ENCODE measurements at regions not wholly inside any gene's neighbourhood (a gene's known extent, or its start where the extent isn't known, plus 50 kb on each side); places are given as distances from the start of the nearest gene placed in this dataset.
"Not testable (repeated sequence)": the region's sequence is repeated elsewhere in the genome, so short reads cannot be mapped to it uniquely, and the experiment has no call there.

DNA sequence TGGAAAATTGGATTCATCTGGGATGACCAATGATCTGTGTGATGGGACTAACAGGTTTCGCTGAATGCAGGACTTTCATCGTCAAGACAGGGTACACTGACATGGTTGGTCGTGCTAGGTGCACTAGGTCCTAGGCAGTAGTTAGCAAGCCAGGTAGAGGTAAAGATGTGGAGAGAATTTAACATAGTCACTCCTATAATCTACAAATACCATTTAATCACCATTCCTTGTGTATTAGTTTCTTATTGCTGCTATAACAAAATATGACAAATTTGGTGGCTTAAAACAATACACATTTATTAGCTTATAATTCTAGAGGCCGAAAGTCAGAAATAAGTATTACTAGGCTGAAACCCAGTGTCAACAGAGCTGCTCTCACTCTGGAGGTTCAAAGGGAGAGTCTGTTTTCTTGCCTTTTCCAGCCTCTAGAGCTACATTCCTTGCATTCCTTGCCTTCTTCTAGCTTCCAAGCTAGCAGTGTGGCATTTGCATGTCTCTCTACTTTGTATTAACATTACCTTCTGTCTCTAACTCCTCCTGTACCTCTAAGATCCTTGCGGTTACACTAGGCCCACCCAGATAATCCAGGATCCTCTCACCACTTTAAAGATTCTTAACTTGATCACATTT, 98.7 kb upstream of the GRIA3 start:
- no peak for DNase-seq (ENCODE audit: low spot score)

- no peak for DNase-seq (ENCODE audit: low spot score)
Measured at GRCh38 chrX:123086768-123087167, 97.3 kb upstream of the GRIA3 start.

DNA sequence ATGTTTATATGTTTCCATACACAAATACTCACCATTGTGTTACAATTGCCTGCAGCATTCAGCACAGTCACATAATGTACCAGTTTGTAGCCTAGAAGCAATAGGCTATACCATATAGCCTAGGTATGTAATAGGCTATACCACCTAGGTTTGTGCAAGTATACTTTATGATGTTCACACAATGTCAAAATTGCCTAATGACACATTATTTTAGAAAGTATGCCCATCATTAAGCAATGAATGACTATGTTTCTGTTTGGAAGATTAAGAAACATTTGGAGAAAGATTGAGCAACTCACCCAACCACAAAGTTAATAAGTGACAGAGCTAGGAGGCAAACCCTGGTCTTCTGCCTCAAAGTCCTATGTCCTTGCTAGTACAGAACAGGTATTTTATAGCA, 96.8 kb upstream of the GRIA3 start:
- peak; percentile 23 for DNase-seq (ENCODE audit: low spot score)

DNA sequence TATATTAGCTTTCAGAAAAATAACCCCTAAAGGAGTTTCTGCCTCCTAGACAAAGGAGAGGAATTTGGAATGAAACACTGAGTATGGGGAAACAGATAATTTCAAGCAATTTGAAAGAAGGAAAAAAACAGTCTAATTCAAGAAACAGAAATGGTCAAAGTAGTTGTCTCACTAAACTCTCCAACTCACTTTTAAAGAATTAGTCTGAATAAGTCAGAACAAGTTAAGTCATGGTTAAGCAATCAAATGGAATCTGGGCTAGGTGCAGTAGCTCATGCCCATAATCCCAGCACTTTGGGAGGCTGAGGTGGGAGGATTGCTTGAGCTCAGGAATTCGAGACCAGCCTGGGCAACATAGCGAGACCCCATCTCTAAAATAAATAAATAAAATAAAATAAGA, 95.7 kb upstream of the GRIA3 start:
- peak; percentile 8 for DNase-seq (ENCODE audit: low spot score)

DNA sequence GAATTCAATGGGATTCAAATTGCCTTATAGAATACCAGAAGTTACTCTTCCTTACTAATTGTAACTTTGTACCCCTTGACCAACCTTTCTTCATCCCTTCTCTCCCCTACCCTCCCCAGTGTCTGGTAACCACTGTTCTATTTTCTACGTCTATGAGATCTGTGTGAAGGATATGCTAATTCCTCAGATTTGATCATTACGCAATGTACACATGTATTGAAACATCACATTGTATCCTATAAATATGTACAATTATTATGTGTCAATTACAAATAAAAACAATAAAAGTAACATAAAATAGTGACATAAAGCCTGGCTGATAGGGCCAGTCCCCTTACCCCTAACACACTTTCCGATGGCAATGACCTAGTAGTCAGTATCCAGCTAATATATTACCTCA, 95.1 kb upstream of the GRIA3 start:
- DNase-seq (ENCODE audit: low spot score) = no peak

DNA sequence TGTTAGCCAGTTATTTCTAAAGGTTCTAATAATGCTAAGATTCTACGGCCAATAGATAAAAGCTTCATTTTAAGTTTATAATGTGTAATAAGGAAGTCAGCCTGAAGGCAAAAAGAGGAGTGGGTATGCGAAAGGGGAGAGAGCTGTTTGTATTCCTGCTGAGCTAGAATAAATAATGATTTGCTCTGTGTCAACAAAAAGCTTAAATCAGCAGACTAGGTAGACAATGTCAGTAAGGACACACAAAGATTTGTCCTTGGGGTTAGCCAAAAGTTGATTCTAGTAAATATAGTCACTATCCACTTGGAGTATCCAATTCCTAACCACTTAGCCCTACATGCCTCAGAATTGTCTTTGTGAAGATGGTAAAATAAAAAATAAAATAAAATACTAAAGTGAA, 90.3 kb upstream of the GRIA3 start:
- no peak for DNase-seq (ENCODE audit: low spot score)

- DNase-seq (ENCODE audit: low spot score) = no peak
Measured at GRCh38 chrX:123108513-123109427, 75.3 kb upstream of the GRIA3 start.

DNA sequence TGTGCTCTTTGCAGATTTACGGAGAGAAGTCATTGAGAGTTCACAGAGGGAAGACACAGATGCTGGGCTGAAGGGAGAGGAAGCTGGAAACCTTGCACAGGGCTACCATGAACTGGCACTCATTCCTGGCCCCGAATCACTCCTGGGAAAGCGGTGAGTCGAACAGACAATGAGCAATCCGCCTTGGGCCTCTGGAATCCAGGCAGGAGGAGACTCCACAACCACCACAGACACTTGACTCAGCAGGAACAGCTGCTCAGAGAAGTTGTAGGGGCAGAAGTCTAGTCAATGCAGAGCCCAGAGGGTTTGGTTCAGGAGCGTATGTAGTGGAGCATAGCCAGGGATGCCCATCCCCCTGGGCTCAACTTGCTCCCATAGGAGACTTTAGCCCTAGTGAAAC, 62.8 kb upstream of the GRIA3 start:
- DNase-seq (ENCODE audit: low spot score) = peak; percentile 30

GRCh38 chrX:123129805-123130204, 54.3 kb upstream of the GRIA3 start:
- not testable (repeated sequence) for DNase-seq (ENCODE audit: low spot score)
